ENCODE measurements at regions not wholly inside any gene's neighbourhood (a gene's known extent, or its start where the extent isn't known, plus 50 kb on each side); places are given as distances from the start of the nearest gene placed in this dataset.

DNA sequence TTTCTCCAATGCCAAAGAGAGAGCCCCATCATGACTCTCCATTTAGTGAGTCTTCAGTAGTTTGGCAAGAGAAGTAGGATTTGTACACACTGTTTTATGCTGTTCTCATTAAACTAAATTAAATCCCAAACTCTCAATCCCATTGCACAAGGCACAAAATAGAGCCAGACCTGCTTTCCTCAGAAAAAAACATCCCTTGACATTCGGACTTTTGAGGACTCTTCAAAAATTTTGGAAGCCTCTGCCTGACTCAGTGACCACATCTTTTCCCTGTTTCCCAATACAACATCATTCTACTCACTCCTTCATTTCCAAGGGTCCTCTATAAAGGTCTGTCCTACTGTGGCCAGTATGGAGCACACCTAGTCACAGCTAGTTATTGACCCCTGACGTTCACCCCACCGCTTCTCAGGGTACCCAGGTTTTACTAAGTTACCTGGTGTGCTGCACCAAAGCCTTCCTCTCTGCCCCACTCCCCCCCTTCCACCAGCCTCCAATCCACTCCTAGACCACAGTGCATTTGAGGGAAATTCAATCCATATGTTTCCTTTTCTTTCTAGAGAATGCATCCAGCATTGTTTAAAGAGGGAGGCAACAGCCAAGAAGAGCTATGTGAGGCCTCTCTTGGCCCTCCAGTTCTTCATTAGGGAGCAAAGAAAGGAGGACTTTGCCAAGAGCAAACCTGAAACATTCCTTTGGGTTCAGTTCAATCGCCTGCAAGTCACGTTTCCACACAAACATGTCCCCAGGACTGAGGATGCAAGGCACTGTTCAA, 428.7 kb downstream of the PLPP3 start (continued):
- TF ChIP-seq, protein P1, sequence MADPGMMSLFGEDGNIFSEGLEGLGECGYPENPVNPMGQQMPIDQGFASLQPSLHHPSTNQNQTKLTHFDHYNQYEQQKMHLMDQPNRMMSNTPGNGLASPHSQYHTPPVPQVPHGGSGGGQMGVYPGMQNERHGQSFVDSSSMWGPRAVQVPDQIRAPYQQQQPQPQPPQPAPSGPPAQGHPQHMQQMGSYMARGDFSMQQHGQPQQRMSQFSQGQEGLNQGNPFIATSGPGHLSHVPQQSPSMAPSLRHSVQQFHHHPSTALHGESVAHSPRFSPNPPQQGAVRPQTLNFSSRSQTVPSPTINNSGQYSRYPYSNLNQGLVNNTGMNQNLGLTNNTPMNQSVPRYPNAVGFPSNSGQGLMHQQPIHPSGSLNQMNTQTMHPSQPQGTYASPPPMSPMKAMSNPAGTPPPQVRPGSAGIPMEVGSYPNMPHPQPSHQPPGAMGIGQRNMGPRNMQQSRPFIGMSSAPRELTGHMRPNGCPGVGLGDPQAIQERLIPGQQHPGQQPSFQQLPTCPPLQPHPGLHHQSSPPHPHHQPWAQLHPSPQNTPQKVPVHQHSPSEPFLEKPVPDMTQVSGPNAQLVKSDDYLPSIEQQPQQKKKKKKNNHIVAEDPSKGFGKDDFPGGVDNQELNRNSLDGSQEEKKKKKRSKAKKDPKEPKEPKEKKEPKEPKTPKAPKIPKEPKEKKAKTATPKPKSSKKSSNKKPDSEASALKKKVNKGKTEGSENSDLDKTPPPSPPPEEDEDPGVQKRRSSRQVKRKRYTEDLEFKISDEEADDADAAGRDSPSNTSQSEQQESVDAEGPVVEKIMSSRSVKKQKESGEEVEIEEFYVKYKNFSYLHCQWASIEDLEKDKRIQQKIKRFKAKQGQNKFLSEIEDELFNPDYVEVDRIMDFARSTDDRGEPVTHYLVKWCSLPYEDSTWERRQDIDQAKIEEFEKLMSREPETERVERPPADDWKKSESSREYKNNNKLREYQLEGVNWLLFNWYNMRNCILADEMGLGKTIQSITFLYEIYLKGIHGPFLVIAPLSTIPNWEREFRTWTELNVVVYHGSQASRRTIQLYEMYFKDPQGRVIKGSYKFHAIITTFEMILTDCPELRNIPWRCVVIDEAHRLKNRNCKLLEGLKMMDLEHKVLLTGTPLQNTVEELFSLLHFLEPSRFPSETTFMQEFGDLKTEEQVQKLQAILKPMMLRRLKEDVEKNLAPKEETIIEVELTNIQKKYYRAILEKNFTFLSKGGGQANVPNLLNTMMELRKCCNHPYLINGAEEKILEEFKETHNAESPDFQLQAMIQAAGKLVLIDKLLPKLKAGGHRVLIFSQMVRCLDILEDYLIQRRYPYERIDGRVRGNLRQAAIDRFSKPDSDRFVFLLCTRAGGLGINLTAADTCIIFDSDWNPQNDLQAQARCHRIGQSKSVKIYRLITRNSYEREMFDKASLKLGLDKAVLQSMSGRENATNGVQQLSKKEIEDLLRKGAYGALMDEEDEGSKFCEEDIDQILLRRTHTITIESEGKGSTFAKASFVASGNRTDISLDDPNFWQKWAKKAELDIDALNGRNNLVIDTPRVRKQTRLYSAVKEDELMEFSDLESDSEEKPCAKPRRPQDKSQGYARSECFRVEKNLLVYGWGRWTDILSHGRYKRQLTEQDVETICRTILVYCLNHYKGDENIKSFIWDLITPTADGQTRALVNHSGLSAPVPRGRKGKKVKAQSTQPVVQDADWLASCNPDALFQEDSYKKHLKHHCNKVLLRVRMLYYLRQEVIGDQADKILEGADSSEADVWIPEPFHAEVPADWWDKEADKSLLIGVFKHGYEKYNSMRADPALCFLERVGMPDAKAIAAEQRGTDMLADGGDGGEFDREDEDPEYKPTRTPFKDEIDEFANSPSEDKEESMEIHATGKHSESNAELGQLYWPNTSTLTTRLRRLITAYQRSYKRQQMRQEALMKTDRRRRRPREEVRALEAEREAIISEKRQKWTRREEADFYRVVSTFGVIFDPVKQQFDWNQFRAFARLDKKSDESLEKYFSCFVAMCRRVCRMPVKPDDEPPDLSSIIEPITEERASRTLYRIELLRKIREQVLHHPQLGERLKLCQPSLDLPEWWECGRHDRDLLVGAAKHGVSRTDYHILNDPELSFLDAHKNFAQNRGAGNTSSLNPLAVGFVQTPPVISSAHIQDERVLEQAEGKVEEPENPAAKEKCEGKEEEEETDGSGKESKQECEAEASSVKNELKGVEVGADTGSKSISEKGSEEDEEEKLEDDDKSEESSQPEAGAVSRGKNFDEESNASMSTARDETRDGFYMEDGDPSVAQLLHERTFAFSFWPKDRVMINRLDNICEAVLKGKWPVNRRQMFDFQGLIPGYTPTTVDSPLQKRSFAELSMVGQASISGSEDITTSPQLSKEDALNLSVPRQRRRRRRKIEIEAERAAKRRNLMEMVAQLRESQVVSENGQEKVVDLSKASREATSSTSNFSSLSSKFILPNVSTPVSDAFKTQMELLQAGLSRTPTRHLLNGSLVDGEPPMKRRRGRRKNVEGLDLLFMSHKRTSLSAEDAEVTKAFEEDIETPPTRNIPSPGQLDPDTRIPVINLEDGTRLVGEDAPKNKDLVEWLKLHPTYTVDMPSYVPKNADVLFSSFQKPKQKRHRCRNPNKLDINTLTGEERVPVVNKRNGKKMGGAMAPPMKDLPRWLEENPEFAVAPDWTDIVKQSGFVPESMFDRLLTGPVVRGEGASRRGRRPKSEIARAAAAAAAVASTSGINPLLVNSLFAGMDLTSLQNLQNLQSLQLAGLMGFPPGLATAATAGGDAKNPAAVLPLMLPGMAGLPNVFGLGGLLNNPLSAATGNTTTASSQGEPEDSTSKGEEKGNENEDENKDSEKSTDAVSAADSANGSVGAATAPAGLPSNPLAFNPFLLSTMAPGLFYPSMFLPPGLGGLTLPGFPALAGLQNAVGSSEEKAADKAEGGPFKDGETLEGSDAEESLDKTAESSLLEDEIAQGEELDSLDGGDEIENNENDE (IDR thresholded peaks at IDR 0.05; ENCODE audit: insufficient replicate concordance, low read length): no peak
- TF ChIP-seq SUZ12 (IDR thresholded peaks at IDR 0.05; ENCODE audit: low read length): no peak
- no peak for TF ChIP-seq MAFK (IDR thresholded peaks at IDR 0.05; ENCODE audit: low read depth, low read length)
- no peak for TF ChIP-seq CREB1 (IDR thresholded peaks at IDR 0.05)
- no peak for TF ChIP-seq JUND (IDR thresholded peaks at IDR 0.05; ENCODE audit: low read length)
- TF ChIP-seq, protein P2, sequence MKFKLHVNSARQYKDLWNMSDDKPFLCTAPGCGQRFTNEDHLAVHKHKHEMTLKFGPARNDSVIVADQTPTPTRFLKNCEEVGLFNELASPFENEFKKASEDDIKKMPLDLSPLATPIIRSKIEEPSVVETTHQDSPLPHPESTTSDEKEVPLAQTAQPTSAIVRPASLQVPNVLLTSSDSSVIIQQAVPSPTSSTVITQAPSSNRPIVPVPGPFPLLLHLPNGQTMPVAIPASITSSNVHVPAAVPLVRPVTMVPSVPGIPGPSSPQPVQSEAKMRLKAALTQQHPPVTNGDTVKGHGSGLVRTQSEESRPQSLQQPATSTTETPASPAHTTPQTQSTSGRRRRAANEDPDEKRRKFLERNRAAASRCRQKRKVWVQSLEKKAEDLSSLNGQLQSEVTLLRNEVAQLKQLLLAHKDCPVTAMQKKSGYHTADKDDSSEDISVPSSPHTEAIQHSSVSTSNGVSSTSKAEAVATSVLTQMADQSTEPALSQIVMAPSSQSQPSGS (IDR thresholded peaks at IDR 0.05; ENCODE audit: low read length): no peak
- TF ChIP-seq ZNF274 (IDR thresholded peaks at IDR 0.05; ENCODE audit: borderline replicate concordance, extremely low read depth, low read length): no peak
- TF ChIP-seq BCL11A (IDR thresholded peaks at IDR 0.05; ENCODE audit: low read depth in 2 of 2, low read length in 2 of 2): no peak
- TF ChIP-seq CBX8 (IDR thresholded peaks at IDR 0.05; ENCODE audit: borderline replicate concordance, low read depth, low read length): no peak
